ENCODE measurements at regions not wholly inside any gene's neighbourhood (a gene's known extent, or its start where the extent isn't known, plus 50 kb on each side); places are given as distances from the start of the nearest gene placed in this dataset.

DNA sequence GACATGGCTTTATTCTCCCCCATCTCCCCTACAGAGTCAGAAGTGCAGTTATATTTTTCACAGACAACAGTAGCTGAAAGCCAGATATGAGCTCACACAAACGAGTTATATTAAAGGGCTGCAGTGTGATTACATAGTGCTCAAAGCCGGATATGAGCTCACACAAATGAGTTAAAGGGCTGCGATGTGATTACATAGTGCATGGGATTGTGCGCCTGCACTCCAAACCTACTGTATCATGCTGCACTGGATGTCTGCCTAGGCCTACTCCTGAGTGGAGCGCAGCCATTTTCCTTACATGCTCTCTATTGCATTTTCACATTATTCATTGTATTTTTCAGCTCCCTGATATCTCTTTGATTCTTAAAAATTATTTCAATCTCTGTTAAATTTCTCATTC is 414.6 kb upstream of the LARGE1 start:
- no peak overlapping the region for H3K4me3 ChIP-seq (ENCODE audit: low read depth, low read length)
- no peak for TF ChIP-seq POLR2A (IDR thresholded peaks at IDR 0.05; ENCODE audit: extremely low read depth, insufficient read length)
- TF ChIP-seq MAX (IDR thresholded peaks at IDR 0.05; ENCODE audit: low read depth, low read length), result no peak
- TF ChIP-seq, protein P1, sequence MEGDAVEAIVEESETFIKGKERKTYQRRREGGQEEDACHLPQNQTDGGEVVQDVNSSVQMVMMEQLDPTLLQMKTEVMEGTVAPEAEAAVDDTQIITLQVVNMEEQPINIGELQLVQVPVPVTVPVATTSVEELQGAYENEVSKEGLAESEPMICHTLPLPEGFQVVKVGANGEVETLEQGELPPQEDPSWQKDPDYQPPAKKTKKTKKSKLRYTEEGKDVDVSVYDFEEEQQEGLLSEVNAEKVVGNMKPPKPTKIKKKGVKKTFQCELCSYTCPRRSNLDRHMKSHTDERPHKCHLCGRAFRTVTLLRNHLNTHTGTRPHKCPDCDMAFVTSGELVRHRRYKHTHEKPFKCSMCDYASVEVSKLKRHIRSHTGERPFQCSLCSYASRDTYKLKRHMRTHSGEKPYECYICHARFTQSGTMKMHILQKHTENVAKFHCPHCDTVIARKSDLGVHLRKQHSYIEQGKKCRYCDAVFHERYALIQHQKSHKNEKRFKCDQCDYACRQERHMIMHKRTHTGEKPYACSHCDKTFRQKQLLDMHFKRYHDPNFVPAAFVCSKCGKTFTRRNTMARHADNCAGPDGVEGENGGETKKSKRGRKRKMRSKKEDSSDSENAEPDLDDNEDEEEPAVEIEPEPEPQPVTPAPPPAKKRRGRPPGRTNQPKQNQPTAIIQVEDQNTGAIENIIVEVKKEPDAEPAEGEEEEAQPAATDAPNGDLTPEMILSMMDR (IDR thresholded peaks at IDR 0.05; ENCODE audit: low read depth, low read length), result no peak
- TF ChIP-seq MYC (IDR thresholded peaks at IDR 0.05; ENCODE audit: low read depth, low read length), result no peak
- peak; percentile 23 for DNase-seq (ENCODE audit: low read depth)

DNA sequence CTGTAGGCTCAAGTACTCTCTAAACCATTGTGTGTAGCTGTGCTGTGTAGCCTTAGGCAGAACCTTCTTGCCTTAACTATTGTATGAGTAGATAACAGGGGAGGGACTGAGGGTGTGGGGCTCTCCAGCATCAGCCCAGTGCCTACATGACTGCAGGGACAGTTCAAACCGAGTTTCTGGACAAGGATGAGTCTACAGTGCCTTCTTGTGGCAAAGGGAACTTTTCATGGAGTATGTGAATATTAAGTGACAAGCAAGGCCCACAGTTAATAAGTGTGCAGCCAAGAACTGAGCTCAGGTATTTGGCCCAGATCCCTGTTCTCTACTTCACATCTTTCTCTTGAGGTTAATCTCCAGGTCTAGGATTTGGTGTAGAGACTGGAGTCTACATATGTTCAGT is 424.4 kb upstream of the LARGE1 start:
- no peak for DNase-seq (ENCODE audit: low read depth)
- no peak overlapping the region for H3K4me3 ChIP-seq (ENCODE audit: low read depth, low read length)
- TF ChIP-seq, protein P1 (IDR thresholded peaks at IDR 0.05; ENCODE audit: low read depth, low read length), result no peak
- no peak for TF ChIP-seq POLR2A (IDR thresholded peaks at IDR 0.05; ENCODE audit: extremely low read depth, insufficient read length)
- TF ChIP-seq MAX (IDR thresholded peaks at IDR 0.05; ENCODE audit: low read depth, low read length), result no peak
- no peak for TF ChIP-seq MYC (IDR thresholded peaks at IDR 0.05; ENCODE audit: low read depth, low read length)

GRCh38 chr22:34354071-34354817 is 434.0 kb upstream of the LARGE1 start:
- TF ChIP-seq, protein P1 (IDR thresholded peaks at IDR 0.05; ENCODE audit: low read depth, low read length), result no peak
- TF ChIP-seq POLR2A (IDR thresholded peaks at IDR 0.05; ENCODE audit: extremely low read depth, insufficient read length), result no peak
- no peak for TF ChIP-seq MAX (IDR thresholded peaks at IDR 0.05; ENCODE audit: low read depth, low read length)
- TF ChIP-seq MYC (IDR thresholded peaks at IDR 0.05; ENCODE audit: low read depth, low read length), result no peak
- no peak overlapping the region for H3K4me3 ChIP-seq (ENCODE audit: low read depth, low read length)

DNA sequence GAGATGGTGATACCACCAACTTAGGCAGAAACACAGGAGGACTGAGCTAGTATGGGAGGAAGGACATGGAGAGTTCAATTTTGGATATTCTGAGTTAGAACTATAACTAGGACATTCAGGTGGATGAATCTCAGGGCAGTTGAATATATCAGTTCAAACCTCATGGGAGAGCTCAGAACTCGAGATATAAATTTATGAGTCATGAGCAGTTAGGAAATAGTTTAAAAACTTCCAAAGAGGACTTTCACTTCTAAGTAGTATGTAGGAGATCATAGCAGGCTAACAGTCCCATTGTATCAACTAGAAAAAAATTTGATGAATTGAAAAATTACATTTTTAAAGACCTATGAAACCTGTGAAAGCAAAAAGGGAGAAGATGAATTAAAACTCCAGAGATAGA is 436.2 kb upstream of the LARGE1 start:
- TF ChIP-seq MAX (IDR thresholded peaks at IDR 0.05; ENCODE audit: low read depth, low read length) (no peak), POLR2A (IDR thresholded peaks at IDR 0.05; ENCODE audit: extremely low read depth, insufficient read length) (no peak), MYC (IDR thresholded peaks at IDR 0.05; ENCODE audit: low read depth, low read length) (no peak)
- TF ChIP-seq, protein P1 (IDR thresholded peaks at IDR 0.05; ENCODE audit: low read depth, low read length), result no peak
- DNase-seq (ENCODE audit: low read depth), result no peak
- no peak overlapping the region for H3K4me3 ChIP-seq (ENCODE audit: low read depth, low read length)

More at GRCh38 chr22:34354071-34354817, 434.0 kb upstream of the LARGE1 start:
- DNase-seq (ENCODE audit: low read depth), result no peak

- no peak overlapping the region for H3K4me3 ChIP-seq (ENCODE audit: low read depth, low read length)
- DNase-seq (ENCODE audit: low read depth), result no peak
- no peak for TF ChIP-seq MYC (IDR thresholded peaks at IDR 0.05; ENCODE audit: low read depth, low read length)
- no peak for TF ChIP-seq MAX (IDR thresholded peaks at IDR 0.05; ENCODE audit: low read depth, low read length)
- TF ChIP-seq, protein P1 (IDR thresholded peaks at IDR 0.05; ENCODE audit: low read depth, low read length), result no peak
- no peak for TF ChIP-seq POLR2A (IDR thresholded peaks at IDR 0.05; ENCODE audit: extremely low read depth, insufficient read length)
These were observed 450.4 kb upstream of the LARGE1 start for GRCh38 chr22:34370711-34371110.
